AG20443 (cell line): ENCODE measurements at regions not wholly inside any gene's neighbourhood (a gene's known extent, or its start where the extent isn't known, plus 50 kb on each side); places are given as distances from the start of the nearest gene placed in this dataset.
"Not testable (repeated sequence)": the region's sequence is repeated elsewhere in the genome, so short reads cannot be mapped to it uniquely, and the experiment has no call there.

Experiments used
- DNase-seq: peaks from one replicate; pipeline ENCODE4 v3.0.0; 2012; ENCODE audit warnings: low spot score, mixed read lengths

GRCh38 chr10:85459906-85460305 lies 906.7 kb downstream of the GRID1 start:
- no peak for DNase-seq

- DNase-seq: no peak
Observed at GRCh38 chr10:85464336-85464735, 902.3 kb downstream of the GRID1 start.

- DNase-seq: no peak
Observed at GRCh38 chr10:85477979-85478378, 888.6 kb downstream of the GRID1 start.

- DNase-seq: no peak
Observed at GRCh38 chr10:85490431-85490830, 876.2 kb downstream of the GRID1 start.

- no peak for DNase-seq
Observed at GRCh38 chr10:85491652-85492051, 874.9 kb downstream of the GRID1 start.

GRCh38 chr10:85492684-85493083 lies 873.9 kb downstream of the GRID1 start:
- no peak for DNase-seq

- DNase-seq: no peak
Observed at GRCh38 chr10:85493703-85494102, 872.9 kb downstream of the GRID1 start.

- DNase-seq: not testable (repeated sequence)
Observed at GRCh38 chr10:85504641-85505040, 862.0 kb downstream of the GRID1 start.

- DNase-seq: no peak
Observed at GRCh38 chr10:85508159-85508558, 858.4 kb downstream of the GRID1 start.

- no peak for DNase-seq
Observed at GRCh38 chr10:85510682-85511081, 855.9 kb downstream of the GRID1 start.

- DNase-seq: no peak
Observed at GRCh38 chr10:85513436-85513835, 853.2 kb downstream of the GRID1 start.

GRCh38 chr10:85515316-85515715 lies 851.3 kb downstream of the GRID1 start:
- no peak for DNase-seq

- DNase-seq: no peak
Observed at GRCh38 chr10:85524001-85524666, 842.5 kb downstream of the GRID1 start.

GRCh38 chr10:85527616-85528317 lies 838.8 kb downstream of the GRID1 start:
- DNase-seq: no peak

GRCh38 chr10:85528318-85528652 lies 838.3 kb downstream of the GRID1 start:
- DNase-seq: no peak

GRCh38 chr10:85531706-85532105 lies 834.9 kb downstream of the GRID1 start:
- no peak for DNase-seq

GRCh38 chr10:85532773-85533172 lies 833.8 kb downstream of the GRID1 start:
- no peak for DNase-seq

- DNase-seq: no peak
Observed at GRCh38 chr10:85535926-85536325, 830.7 kb downstream of the GRID1 start.

GRCh38 chr10:85537561-85537960 lies 829.0 kb downstream of the GRID1 start:
- DNase-seq: no peak

GRCh38 chr10:85538601-85539000 lies 828.0 kb downstream of the GRID1 start:
- no peak for DNase-seq

- no peak for DNase-seq
Observed at GRCh38 chr10:85542152-85542551, 824.4 kb downstream of the GRID1 start.

GRCh38 chr10:85542936-85543730 lies 823.5 kb downstream of the GRID1 start:
- no peak for DNase-seq

GRCh38 chr10:85544956-85545355 lies 821.6 kb downstream of the GRID1 start:
- DNase-seq: no peak
